ENCODE measurements at regions not wholly inside any gene's neighbourhood (a gene's known extent, or its start where the extent isn't known, plus 50 kb on each side); places are given as distances from the start of the nearest gene placed in this dataset.

GRCh38 chr11:104529906-104530305 lies 366.0 kb upstream of the PDGFD start:
- DNase-seq (ENCODE audit: low spot score), result no peak

GRCh38 chr11:104529213-104529612 lies 365.3 kb upstream of the PDGFD start:
- DNase-seq (ENCODE audit: low spot score), result no peak

- DNase-seq (ENCODE audit: low spot score), result no peak
Observed at GRCh38 chr11:104526006-104526405, 362.1 kb upstream of the PDGFD start.

GRCh38 chr11:104525416-104525815 lies 361.5 kb upstream of the PDGFD start:
- no peak for DNase-seq (ENCODE audit: low spot score)

- no peak for DNase-seq (ENCODE audit: low spot score)
Observed at GRCh38 chr11:104524254-104524653, 360.3 kb upstream of the PDGFD start.

GRCh38 chr11:104523611-104524010 lies 359.7 kb upstream of the PDGFD start:
- DNase-seq (ENCODE audit: low spot score), result no peak

- no peak for DNase-seq (ENCODE audit: low spot score)
Observed at GRCh38 chr11:104522650-104523049, 358.7 kb upstream of the PDGFD start.

- no peak for DNase-seq (ENCODE audit: low spot score)
Observed at GRCh38 chr11:104522123-104522522, 358.2 kb upstream of the PDGFD start.

- no peak for DNase-seq (ENCODE audit: low spot score)
Observed at GRCh38 chr11:104510169-104510568, 346.2 kb upstream of the PDGFD start.

GRCh38 chr11:104490182-104490581 lies 326.2 kb upstream of the PDGFD start:
- DNase-seq (ENCODE audit: low spot score), result no peak

- no peak for DNase-seq (ENCODE audit: low spot score)
Observed at GRCh38 chr11:104488561-104488960, 324.6 kb upstream of the PDGFD start.

GRCh38 chr11:104487046-104487806 lies 323.3 kb upstream of the PDGFD start:
- DNase-seq (ENCODE audit: low spot score), result no peak

- DNase-seq (ENCODE audit: low spot score), result no peak
Observed at GRCh38 chr11:104484804-104485554, 321.0 kb upstream of the PDGFD start.

GRCh38 chr11:104476898-104477297 lies 313.0 kb upstream of the PDGFD start:
- no peak for DNase-seq (ENCODE audit: low spot score)

GRCh38 chr11:104476454-104476853 lies 312.5 kb upstream of the PDGFD start:
- no peak for DNase-seq (ENCODE audit: low spot score)

- DNase-seq (ENCODE audit: low spot score), result no peak
Observed at GRCh38 chr11:104467404-104467803, 303.5 kb upstream of the PDGFD start.

- no peak for DNase-seq (ENCODE audit: low spot score)
Observed at GRCh38 chr11:104465321-104465720, 301.4 kb upstream of the PDGFD start.

- DNase-seq (ENCODE audit: low spot score), result no peak
Observed at GRCh38 chr11:104464691-104465090, 300.7 kb upstream of the PDGFD start.

GRCh38 chr11:104462341-104462740 lies 298.4 kb upstream of the PDGFD start:
- no peak for DNase-seq (ENCODE audit: low spot score)

GRCh38 chr11:104451197-104451893 lies 287.4 kb upstream of the PDGFD start:
- no peak for DNase-seq (ENCODE audit: low spot score)

GRCh38 chr11:104443387-104443786 lies 279.4 kb upstream of the PDGFD start:
- DNase-seq (ENCODE audit: low spot score), result peak; percentile 20

- DNase-seq (ENCODE audit: low spot score), result no peak
Observed at GRCh38 chr11:104442321-104442720, 278.4 kb upstream of the PDGFD start.

GRCh38 chr11:104435494-104435893 lies 271.5 kb upstream of the PDGFD start:
- DNase-seq (ENCODE audit: low spot score), result no peak

Data from globus pallidus (tissue), 1 donor.